ENCODE measurements at regions not wholly inside any gene's neighbourhood (a gene's known extent, or its start where the extent isn't known, plus 50 kb on each side); places are given as distances from the start of the nearest gene placed in this dataset.

DNA sequence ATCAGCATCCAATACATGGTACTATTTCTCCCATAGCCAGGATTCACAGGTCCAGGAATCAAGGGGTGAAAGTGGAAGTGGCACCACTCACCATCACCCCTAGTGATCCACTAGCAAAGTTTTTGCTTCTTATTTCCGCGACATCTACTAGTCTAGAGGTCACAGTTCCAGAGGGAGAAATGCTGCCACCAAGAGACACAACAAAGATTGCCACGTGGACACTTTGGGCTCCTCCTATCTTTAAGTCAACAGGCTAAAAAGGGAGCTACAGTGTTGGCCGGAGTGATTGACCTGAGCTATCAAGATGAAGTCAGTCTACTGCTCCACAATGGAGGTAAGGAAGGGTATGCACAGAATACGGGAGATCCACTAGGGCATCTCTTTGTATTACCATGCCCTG lies 178.2 kb downstream of the AKR1D1 start:
- DNase-seq (ENCODE audit: low spot score) = no peak

- no peak for DNase-seq (ENCODE audit: low spot score)
Measured at GRCh38 chr7:138257459-138258196, 181.4 kb downstream of the AKR1D1 start.

DNA sequence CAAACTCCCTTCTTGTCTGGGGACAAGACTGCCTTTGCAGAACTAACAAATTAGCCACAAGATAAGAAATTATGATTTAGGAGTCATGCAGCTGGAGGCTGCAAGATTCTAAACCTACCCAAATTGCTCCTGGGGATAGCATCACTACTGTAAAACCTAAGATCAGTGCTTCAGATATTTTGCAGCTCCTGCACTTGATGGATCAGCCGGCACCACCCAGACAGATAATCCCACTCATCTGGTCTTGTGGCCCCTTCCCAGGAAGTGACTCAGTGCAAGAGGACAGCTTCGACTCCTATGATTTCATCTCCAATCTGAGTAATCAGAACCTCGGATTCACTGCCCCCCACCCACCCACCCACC lies 181.9 kb downstream of the AKR1D1 start:
- no peak for DNase-seq (ENCODE audit: low spot score)

GRCh38 chr7:138259675-138260074 lies 183.4 kb downstream of the AKR1D1 start:
- no peak for DNase-seq (ENCODE audit: low spot score)

DNA sequence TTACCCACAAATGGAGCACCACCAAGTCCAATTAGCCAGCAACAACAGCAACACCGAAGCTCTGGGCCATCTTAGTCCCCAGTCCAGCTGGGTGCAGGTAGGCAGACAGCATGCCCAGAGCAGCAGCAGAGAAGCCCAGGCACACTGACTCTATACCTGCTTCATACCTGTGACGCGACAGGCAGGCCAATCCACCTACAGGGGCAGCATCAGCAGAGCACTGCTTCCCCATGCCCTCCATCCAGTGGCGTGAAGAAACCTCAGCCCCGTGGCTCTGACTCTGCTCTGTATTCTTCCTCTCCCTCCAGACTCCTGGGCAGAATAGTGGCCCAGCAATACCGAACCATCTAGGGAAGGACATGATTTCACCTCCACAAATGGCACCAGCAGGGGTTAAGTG lies 191.7 kb downstream of the AKR1D1 start:
- DNase-seq (ENCODE audit: low spot score) = no peak

DNA sequence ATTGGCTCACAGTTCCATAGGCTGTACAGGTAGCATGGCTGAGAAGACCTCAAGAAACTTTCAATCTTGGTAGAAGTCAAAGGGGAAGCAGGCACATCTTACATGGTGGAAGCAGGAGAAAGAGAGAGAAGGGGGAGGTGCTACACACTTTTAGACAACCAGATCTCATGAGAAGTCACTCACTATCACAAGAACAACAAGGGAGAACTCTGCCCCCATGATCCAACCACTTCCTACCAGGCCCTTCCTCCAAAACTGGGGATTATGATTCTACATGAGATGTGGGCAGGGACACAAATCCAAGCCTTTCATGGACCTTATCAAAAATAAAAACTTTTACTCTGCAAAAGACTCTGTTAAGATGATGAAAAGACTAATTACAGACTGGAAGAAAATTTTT lies 183.2 kb upstream of the TRIM24 start:
- no peak for DNase-seq (ENCODE audit: low spot score)

DNA sequence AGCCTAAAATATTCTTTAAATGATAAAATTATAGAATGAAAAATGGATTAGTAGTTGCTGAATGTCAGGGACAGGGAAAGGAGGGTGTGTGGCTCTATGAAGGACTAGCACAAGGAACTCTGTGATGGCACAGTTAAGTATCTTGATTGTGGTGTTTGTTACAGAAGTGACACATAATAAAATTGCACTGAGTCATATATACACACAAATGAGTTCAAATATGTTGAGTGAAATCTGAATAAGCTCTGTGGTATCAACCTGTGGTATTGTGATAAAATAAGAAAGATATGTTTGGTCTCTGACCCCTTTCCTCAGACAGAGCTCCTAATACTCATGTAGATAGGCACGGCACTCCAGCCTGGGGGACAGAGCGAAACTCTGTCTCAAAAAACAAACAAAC lies 181.5 kb upstream of the TRIM24 start:
- DNase-seq (ENCODE audit: low spot score) = no peak

DNA sequence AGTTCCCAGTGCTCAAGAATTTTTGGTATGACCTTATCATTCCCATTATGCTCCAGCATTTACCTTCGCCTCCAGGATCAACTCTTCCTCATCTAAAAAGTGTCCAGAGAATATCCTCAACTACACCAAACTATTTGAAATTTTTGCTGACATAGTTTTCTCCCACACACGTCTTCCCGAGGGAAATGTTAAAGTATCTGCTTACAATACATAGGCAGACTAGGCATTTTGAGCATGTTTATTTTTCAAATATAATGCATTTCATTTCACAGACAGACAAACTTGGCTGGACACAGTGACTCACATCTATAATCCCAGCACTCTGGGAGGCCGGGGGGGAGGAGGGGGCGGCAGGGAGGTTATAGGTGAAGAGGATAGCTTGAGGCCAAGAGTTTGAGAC lies 177.1 kb upstream of the TRIM24 start:
- DNase-seq (ENCODE audit: low spot score) = no peak

DNA sequence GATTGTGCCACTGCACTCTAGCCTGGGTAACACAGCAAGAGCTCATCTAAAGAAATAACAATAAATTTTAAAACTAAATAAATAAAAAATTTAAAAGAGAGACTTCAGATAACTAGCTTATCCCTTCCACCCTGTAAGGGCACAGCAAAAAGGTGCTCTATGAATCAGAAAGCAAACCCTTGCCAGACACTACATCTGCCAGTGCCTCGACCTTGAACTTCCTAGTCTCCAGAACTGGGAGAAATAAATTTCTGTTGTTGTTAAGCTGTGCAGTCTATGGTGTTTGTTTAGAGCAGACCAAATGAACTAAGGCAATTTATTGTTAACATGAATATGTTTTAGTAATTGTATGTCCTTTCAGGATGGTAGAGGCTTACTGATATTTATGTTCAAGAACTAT lies 174.9 kb upstream of the TRIM24 start:
- no peak for DNase-seq (ENCODE audit: low spot score)

DNA sequence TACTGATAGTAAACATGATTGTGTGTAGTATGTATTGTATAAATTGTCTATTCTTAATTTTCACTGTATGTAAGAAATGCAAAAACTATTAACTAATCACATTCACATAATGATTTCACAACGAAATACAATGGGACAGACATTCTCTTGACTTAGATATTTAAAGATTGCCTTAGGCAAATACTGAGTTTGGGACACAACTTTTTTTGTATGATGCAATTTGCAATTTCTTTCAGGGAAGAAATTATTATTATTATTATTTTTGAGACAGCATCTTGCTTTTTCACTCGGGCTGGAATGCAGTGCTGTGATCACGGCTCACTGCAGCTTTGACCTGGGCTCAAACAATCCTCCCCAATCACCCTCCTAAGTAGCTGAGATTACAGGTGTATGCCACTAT lies 173.2 kb upstream of the TRIM24 start:
- DNase-seq (ENCODE audit: low spot score) = no peak

- no peak for DNase-seq (ENCODE audit: low spot score)
Measured at GRCh38 chr7:138287549-138287948, 172.5 kb upstream of the TRIM24 start.

DNA sequence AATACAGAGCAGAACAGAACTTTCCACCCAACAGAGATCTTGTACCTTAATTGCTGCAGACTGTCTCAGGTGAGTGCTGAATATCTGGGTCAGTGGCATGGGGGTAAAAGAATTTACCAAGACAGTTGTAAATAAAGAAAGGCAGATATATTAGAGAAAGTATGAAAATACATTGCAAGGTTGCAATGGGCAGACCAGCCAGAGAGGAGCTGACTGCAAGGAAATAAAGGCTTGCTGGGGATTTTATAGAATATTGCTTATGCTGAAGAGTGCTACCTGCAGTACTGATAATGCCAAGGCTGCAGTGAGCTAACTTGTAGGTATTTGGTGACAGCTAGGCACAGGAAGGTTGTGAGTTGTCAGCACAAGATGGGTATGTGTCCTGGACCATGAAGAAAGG lies 171.0 kb upstream of the TRIM24 start:
- DNase-seq (ENCODE audit: low spot score) = no peak

GRCh38 chr7:138289864-138290263 lies 170.2 kb upstream of the TRIM24 start:
- no peak for DNase-seq (ENCODE audit: low spot score)

- DNase-seq (ENCODE audit: low spot score) = no peak
Measured at GRCh38 chr7:138292951-138293350, 167.1 kb upstream of the TRIM24 start.

DNA sequence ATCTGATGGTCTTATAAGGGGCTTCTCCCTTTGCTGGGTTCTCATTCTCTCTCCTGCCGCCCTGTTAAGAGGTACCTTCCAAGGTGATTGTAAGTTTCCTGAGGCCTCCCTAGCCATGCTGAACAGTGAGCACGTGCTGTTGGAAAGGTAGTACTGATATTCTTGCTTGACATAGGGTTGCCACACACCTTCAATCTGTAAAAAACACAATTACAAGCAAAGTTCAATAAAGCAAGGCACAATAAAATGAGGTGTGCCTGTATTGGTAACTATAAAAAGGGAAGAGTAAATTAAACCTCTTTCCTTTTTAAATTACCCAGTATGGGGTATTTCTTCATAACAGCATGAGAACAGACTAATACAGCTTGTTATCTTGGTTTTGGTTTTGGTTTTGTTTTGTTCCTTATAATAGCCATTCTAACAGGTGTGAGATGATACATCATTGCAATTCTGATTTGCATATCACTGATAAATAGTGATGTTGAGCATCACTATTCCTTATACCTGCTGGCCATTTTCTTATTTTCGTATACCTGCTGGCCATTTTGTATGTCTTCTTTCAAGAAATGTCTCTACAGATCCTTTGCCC lies 164.9 kb upstream of the TRIM24 start:
- no peak for DNase-seq (ENCODE audit: low spot score)

DNA sequence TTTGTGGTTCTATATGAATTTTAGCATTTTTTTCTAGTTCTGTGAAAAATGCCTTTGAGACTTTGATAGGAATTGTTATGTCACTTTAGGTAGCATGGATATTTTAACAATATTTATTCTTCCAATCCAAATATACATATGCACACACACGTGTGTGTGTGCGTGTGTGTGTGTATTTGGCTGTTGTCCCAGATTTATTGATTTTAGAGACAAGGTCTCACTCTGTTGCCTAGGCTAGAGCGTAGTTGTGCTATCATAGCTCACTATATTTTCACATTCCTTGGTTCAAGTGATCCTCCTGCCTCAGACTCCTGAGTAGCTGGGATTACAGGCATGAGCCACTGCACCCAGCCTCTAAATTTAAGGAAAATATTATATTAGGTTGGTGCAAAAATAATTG lies 162.5 kb upstream of the TRIM24 start:
- DNase-seq (ENCODE audit: low spot score) = no peak

GRCh38 chr7:138299066-138299465 lies 161.0 kb upstream of the TRIM24 start:
- DNase-seq (ENCODE audit: low spot score) = no peak

DNA sequence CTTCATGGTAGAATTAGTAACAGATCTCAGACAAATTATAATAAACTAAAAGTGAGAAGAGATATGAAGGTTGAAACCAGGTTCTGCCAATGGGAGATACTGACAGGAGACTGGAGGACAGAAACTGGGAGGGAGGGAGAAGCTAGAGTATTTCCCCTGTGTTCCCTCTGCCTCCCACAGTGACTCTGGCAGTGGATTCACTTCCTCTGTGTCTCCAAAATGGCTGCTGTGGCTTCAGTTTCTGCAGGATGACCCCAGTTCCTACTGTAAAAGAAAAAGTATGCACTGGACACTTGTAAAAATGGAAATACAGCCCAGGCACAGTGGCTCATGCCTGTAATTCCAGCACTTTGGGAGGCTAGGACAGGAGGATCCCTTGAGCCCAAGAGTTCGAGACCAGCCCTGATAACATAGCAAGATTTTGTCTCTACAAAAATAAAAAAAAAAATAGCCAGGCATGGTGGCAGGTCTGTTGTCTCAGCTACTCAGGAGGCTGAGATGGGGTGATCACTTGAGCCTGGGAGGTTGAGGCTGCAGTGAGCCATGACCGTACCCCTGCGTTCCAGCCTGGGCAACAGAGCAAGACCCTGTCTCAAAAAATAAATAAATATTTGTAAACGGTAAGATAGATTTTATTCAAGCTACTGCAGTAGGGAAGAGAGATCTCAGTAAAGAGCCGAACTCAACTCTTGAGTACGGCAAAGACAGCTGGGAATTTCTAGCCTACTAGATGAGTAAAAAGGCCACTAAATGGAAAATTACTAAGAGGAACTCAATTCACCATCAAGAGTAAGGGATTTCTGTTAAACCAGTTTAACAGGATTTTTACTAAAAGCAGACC lies 156.6 kb upstream of the TRIM24 start:
- no peak for DNase-seq (ENCODE audit: low spot score)

DNA sequence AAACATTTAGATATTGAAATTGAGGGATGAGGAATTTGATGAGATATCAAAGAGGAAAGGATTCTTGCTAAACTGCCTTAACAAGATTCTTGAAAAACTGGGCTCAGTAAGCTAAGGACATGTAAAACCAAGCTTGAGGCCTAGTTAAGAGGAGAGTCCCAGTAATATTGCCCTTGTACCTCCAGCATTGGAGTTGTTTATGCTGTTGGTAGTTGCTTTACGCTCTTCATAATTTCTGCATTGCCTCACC lies 156.1 kb upstream of the TRIM24 start:
- DNase-seq (ENCODE audit: low spot score) = no peak

GRCh38 chr7:138307633-138308032 lies 152.4 kb upstream of the TRIM24 start:
- no peak for DNase-seq (ENCODE audit: low spot score)

- no peak for DNase-seq (ENCODE audit: low spot score)
Measured at GRCh38 chr7:138308136-138308535, 151.9 kb upstream of the TRIM24 start.

GRCh38 chr7:138309186-138309585 lies 150.9 kb upstream of the TRIM24 start:
- DNase-seq (ENCODE audit: low spot score) = no peak

DNA sequence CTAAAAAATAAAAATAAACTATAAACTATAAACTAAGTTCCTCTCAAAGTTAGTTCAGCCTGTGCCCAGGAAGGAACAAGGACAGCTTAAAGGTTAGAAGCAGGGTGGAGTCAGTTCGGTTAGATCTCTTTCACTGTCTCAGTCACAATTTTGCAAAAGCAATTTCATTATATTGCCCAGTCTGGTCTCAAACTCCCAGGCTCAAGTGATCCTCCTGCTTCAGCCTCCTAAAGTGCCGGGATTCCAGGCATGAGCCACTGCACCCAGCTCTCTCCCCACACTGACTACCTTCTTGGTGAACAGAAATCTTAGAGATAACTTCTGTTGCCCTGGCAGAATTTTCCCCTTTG lies 146.3 kb upstream of the TRIM24 start:
- DNase-seq (ENCODE audit: low spot score) = no peak
